Limb (tissue), 2 donors: ENCODE measurements at regions not wholly inside any gene's neighbourhood (a gene's known extent, or its start where the extent isn't known, plus 50 kb on each side); places are given as distances from the start of the nearest gene placed in this dataset.
A peak's percentile ranks its signal among the peaks of the same experiment; 100 is the strongest.
"Not testable (repeated sequence)": the region's sequence is repeated elsewhere in the genome, so short reads cannot be mapped to it uniquely, and the experiment has no call there.

Experiments used
- DNase-seq, 2 donors: peaks; one replicate each; pipeline ENCODE4 v3.0.0-alpha.2; 2016; ENCODE audit errors: extremely low spot score in 2 of 2

DNA sequence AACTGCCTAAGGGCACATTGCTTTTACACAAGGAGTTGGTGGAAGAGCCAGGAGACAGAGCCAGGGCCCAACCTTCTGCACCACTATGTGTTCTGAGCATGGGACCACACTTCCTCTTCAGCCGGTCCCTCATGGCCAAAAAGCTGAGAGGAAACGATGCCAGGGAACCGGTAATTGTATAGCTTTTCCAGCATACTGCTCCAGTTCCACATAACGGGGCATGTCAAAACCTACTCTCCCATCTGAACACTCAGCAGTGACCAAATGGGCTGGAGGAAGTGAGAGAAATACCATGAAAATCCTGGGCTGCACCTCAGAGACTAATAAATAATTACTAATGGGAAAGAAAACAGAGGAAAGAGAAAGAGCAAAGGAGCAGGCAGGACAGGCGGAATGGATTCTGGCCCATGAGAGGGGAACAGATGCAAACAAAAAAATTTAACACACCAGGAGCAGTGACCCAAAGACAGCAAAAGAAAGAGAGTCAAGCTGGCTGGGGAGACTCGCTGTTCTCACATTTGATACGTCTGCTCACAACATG is 52.0 kb upstream of the BMP2 start:
- DNase-seq: peak in 1 of 2 donors; percentile 57

DNA sequence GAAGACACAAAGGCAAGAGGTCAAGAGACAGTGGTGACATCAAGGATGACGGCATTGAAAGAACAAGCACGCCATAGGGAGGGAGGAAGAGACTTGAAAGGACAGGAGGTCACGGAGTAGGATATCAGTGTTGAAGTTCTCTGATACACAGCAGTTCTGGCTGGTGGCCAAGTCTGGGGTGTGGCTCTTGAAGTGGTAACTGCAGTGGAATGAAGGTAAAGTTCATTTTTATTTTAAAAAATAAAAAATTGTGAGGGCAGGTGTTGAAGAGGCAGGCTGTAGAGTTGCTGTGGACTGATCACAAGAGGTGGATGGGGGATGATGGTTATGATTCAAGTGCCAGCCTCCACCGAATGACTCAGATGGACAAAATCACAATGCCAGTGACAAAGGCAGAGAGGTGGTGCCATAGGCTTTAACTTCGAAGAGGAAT is 53.2 kb upstream of the BMP2 start:
- no peak for DNase-seq

DNA sequence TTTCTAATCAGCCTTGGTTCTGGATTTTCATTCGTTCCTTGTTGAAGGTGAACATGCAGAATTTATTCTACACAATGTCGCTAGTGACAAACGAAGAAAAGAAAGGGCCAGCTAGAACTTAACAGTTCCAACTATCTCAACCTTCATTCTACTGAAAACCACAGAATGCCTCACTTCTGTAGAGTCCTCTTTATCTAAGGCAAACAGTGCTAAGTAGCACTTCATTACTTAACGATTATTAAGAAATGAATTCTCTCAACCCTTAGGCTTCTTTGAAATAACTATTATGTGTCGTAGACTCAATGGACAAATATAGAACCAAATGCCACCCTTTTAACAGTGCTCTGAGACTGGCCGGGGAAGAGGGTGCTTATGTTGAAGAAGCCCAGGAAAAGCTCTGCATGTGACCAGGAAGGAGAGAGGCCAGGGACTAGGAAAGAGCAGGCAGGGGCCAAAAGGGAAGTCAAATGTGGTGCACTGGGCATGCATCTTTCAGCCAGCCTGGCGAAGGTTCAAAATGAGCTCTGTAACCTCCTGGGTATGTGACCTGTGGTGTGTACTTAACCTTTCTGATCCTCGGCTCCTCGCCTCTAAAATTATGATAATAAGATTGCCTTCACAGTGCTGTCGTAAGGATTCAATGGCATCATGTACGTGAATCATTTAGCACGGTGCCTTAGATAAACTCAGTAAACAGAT is 55.4 kb upstream of the BMP2 start:
- DNase-seq: no peak

DNA sequence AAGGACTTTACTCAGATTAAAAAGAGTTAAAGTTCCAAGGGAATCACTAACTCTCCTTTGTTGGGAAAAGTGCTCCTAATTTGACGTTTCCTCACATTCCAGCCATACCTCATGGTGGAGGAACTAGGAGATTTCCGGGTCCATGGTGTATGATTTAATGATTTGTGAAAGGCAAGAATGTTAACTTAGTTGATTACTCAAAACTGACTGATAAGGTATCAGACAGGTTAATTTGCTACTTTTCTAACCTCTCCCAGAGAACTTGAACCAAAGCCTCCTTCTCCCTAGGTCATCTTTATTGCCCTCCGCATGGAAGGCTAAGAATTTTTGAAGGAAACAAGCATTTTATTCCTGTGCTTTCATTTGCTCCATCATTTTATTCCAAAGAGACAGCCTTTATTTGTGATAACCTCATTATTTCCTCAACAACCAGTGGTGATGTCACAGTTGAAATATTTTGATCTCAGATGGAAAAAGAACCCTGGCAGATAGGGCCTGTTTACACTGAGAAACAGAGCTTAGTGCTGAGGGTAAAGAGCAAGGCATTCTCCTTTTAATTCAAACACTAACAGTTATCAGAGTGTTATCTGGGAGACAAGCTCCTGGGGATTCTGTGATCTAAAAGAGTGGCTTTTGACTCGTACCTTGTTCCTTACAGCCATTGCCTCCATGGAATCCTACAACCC is 57.4 kb upstream of the BMP2 start:
- DNase-seq: no peak

DNA sequence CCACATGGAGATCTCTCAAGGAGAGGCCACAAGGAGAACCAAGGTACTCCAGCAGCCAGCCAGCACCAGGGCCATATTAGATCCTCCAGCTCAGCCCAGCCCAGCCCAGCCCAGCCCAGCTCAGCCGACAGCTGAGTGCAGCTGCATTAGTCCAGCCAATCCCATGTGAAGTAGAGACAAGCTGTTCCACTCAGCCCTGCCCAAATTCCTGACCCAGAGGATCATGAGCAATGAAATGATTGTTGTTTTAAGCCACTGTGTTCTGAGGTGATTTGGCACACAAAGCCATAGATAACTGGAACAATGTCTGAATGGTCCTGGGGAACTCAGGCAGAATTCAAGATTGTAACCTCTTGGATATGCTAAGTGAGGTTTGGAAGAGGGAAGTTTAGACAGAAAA is 59.5 kb upstream of the BMP2 start:
- DNase-seq: no peak

DNA sequence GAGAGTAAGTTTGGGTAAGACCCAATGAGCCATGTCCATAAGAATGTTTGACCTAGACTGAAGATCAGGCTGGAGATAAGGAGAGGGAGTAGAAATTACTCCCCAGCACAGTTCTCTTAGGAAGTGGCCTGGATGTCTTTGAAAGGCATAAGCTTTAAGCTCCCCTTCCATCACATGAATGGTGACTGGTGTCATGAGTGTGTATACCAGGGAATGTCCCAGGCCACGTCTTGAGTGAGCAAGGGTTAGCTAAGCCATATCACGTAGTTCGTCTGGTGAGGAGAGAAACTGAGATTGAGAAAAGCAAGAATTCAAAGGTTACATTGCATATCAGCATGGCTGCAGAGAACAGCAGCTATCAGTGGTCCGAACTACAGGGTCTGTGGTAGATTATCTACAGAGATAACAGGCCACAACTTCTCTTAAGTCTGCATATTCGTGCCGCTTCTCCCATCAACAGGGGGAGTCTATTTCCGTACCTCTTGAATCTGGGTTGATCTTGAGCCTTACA is 60.1 kb upstream of the BMP2 start:
- no peak for DNase-seq

DNA sequence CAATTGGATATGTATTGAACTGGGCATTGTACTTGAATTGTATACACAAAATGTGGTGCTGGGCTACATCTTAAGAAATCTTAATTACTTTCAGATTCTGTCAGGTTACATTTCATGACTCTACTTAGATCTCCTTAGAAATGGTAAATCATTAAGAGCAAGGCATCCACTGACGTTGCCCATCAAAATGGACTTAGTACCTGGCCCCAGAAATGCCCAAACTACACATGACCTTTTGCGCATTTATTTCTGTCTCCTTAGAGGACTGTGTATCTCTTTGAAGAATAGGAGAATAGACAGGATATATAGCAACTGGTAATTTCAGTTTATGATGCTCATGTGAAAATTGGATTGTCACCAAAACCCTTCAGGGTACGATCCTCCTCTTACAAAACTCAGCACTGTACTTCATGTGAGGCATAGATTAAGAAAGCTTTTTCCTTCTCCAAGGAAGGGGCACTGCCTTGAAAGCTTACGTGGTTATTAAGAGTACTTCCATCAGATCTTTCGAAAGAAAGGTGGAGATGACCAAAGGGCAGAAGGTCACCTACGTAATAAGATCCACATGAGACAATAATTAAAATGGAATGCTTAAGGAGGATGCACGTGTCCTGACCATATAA is 61.4 kb upstream of the BMP2 start:
- DNase-seq: no peak

DNA sequence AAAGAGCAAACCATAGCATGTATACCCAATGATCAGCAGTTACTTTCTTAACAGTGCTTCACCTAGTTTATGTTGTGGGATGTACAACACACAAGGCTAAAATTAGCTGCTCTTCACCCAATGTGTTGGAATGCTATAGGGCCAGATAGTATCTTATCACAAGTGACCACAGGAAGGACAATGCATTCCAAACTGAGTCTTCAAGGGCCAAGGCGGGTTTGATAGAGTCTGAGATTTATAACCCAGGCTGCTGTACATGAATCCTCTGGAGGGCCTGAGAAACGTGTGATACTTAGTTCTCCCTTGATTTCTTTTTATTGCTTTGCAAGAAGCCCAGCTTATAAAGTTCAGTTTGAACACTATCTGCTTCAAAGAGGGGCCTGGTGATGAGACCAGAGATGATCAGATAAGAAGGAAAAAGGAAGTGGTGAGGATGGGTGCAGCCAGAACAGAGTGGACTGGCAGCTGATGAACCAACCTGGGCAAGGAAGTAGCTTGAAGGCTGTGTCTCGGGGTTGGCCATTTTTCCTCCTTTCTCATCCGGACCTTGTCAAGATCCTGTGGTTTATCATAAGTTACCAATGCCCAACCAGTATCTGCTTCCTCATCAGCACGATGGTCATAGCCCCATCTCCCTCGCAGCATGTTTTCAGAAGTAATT is 62.2 kb upstream of the BMP2 start:
- no peak for DNase-seq

DNA sequence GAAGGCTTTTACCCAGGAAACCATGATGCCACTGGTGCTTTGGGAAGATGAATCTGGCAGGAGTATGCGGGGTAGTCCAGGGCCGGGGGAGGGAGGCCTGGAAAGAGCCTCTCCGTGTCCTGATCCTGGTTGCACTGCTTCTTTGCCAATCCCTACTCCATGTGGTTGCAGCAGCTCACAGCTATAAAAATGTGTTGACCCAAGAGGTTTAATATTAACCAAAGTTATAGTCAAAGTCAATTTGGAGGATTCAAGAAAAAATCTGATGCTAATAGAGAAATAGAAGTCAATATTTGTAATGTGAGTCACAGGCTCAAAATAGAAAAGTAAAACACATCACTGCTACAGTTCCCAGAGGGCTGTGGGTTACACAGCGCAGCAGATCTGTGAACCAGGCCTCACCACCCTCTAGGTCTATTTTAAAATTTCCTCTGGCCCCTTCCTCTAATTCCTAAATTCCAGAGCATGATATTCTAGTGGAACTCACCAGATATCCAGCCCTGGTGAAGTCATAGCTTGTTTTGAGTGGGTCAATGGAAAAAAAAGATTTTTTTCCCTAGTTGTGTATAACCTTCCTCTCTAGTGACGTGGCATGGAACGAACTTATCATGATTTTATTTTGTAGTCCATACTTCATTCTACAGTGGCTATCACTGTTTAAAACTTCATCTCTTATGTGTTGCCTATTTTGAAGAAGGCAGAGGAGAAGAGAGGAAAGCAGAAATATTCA is 63.2 kb upstream of the BMP2 start:
- no peak for DNase-seq

DNA sequence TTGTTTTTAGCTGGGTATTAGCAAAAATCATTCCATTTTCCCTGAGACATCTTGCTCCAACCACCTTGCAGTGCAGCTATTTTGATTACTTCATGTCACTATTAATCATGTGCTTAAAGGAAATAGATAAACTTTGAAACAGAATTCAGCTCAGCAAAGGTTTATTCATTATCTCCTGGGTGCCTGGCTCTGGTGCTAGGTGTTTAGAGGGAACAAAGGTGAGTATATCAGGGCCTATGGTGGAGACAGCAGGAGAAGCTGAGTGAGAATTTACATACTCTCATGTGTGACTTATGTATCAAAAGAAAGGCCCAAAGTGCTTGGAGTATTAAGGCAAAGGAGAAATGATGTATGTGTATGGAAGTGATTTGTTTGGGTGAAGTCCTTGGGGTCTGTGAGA is 63.8 kb upstream of the BMP2 start:
- no peak for DNase-seq

DNA sequence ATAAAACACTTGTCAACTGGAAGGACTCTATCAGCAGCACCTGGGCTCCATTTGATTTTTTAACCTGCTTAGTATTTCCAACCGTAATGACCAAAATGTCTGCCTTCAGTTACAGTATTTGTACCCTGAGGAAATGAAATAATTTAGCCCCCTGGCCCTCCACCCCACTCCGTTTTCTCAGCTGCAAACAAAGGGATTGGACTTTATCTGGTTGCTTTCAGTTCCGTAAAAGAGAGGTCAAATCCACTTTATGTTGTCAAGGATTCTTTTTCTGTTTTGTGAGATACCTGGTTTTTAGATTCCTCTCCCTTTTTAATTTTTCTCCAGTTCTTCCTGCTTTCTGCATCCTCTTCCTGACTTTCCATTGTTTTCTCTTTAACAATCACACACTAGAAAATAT is 64.4 kb upstream of the BMP2 start:
- no peak for DNase-seq

DNA sequence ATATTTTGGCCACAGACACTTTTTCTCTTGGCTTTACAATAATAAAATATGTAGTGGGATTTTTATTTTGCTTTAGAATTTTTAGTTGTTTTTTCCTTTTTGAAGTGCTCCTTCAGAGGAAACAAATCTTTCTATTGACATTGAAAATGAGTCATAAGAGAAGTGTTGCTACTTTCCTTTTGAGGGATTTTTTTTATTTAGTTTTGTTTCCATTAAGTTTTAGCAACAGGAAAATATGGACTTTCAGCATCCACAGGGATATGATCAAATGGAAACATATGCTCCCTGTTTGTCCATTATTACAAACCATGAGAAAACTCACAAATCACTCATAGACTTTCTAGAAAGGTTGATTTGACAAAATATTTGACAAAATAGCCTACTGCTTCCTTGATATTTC is 65.3 kb upstream of the BMP2 start:
- DNase-seq: no peak

DNA sequence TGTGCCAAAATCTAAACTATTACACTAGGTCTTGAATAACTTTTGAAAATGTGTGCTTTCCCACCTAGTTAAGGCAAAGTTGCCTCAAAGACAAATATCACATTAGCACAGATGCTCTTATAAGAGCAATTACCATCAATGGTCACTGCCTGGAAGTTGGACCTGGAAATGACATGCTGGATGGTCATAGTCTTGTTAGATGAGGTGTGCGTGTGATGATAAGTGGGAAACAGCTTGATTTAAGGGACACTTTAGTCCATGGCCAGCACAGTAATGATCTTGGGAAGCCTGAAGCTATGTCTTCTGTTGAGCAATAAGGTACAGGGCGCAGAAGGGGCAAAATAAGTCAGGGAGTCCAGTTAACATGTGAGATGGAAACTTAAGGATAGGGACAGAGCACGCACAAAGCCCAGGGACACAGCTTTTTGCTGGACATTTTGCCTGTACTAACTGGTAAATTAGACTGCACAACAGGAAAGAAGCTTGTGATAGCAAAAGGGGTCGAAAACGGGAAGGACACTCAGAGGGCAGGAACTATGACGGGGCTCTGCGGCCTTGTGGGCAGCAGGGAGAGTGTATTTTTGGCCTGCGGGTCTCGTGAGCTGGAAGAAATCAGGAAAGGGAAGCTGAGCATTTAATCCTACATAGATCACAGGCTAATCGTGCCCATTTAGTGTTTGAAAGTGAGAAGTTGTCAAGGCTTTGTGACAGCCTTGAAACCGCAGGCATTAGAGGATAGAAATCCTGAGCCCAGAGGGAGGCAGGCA is 66.7 kb upstream of the BMP2 start:
- no peak for DNase-seq

DNA sequence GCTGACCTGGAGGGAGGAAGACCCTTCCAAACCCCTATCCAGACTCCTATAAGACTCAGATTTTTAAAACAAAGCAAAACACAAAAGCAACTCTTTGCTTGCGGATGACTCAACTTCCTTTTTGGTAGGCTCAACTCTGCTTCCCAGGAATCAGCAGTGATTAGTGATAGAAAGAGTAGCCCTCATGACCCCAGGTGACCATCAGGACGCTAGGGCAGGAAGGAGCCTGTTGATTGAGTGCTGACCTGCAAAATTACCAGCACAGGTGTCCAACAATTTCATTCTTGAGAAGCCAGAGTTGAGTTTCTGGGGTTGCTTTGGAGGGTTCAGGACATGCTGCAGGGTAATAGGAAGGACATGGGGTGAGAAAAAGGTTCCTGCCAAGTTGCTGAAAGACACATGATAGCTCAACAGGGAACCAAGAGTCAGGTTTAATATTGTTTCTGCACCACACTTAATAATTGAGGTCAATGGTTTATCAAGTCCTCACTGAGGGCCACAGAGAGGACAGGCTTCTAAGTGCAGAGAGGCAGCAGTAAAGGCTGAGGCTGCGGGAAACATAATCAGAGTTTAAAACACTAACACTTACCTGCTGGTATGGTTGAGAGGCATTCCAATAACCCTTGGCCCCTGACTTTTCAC is 67.4 kb upstream of the BMP2 start:
- no peak for DNase-seq

DNA sequence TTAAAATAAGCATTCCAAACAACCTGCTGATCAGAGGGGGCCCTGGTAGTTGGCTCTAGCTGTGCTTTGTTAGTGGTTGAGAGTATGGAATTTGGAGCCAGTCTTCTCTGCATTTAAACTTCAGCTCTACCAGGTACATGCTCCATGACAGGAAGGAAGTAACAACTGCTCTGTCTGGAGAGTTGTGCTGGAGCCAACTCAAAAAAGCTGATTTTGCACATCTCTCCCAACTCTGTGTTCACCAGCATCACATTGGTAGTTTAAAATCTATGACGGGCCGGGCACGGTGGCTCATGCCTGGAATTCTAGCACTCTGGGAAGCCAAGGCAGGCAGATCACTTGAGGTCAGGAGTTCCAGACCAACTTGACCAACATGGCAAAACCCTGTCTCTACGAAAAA is 68.8 kb upstream of the BMP2 start:
- DNase-seq: no peak

DNA sequence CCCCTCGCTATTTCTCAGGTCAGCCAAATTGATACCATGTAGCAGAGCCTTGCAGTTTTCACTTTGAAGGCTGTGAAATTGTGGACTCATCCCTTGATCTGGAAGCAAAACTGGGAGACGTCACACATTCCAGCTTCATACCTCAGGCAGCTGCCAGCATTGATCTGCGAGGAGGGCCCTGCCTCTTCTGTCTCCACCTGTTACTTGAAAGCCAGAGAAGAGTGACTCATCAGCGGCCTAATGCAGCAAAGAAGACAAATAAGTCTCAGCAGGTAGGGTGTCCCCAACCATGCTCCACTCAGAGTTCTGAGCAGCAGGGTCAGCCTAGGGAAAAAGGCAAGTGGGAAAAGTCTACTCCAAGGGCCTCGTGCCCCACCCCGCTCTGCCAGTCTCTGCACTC is 69.4 kb upstream of the BMP2 start:
- DNase-seq: no peak

DNA sequence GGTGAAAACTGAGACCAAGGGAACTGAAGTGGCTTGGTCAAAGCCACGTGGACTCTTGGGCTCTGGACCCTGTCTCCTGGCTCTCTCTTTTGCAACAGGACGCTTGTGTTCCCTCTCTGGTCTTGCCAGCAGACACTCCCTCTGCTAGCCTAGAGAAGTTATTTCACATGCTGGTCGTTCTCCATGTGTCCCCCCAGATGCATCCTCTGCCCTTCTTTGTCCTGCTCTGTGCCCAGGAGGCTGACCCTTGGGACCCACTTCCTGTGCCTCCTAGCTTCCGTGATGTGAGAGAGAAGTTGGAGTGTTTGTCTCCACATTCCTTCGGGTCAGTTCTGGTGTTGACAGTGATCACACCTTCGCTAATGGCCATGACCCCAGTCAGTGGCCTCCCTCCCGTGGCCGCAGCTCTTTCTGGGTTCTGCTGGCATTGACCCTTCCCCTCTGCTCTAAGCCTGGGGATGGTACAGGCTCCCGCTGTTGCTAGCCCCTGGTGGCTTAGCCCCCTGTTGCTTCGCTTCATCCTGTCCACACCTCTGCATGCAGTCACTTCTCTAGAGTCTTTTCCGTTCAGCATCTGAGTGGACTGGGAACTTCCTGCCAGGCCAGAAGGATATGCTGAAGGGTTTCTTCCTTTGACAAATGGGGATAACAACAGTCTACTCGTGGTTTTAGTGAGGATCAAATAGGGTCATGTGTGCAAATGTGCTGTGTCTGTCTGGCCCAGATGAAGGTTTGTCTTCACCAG is 70.1 kb upstream of the BMP2 start:
- no peak for DNase-seq

DNA sequence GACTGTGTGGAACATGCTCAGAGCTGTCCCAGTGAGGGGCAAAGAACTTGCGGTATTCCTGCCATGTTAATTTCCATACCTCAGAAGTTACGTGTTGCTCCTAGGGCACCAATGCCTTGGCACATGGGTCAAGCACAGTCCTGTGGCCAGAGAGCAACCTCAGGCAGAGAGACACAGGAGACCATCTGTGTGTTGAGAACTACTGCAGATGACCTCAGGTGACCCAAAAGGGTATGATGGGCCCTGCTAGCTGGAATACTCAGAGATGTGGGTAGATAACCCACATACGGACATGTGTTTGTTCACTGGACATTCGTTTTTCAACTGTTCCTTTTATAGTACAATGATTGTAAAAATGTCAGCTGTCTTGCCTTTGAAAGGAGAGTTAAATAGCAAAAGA is 71.5 kb upstream of the BMP2 start:
- DNase-seq: no peak

DNA sequence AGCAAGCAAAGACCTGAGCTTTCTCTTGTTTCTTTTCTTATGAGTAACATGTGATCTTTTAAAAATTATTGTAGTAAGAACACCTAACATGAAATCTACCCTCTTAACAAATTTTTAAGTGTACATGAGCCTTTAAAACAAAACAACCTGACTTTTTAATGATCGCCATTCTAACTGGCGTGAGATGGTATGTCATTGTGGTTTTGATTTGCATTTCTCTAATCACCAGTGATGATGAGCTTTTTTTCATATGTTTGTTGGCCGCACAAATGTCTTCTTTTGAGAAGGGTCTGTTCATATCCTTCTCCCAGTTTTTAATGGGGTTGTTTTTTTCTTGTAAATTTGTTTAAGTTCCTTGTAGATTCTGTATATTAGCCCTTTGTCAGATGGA is 73.7 kb upstream of the BMP2 start:
- DNase-seq: not testable (repeated sequence)
